ENCODE measurements at regions not wholly inside any gene's neighbourhood (a gene's known extent, or its start where the extent isn't known, plus 50 kb on each side); places are given as distances from the start of the nearest gene placed in this dataset.
"Not testable (repeated sequence)": the region's sequence is repeated elsewhere in the genome, so short reads cannot be mapped to it uniquely, and the experiment has no call there.

DNA sequence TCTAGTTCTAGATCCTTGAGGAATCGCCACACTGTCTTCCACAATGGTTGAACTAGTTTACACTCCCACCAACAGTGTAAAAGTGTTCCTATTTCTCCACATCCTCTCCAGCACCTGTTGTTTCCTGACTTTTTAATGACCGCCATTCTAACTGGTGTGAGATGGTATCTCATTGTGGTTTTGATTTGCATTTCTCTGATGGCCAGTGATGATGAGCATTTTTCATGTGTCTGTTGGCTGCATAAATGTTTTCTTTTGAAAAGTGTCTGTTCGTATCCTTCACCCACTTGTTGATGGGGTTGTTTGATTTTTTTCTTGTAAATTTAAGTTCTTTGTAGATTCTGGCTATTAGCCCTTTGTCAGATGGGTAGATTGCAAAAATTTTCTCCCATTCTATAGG, 79.2 kb downstream of the SLC41A2 start:
- H3K27ac Mint-ChIP-seq; DNase-seq; H3K4me3 Mint-ChIP-seq; H3K4me1 Mint-ChIP-seq (ENCODE audit: low read depth in 2 of 2); ATAC-seq (replicated peaks); H3K9me3 Mint-ChIP-seq; H3K36me3 Mint-ChIP-seq (ENCODE audit: insufficient read depth): not testable (repeated sequence)
- H3K27me3 Mint-ChIP-seq, result peaks cover 18 to 28% of the 10 kb centered on the region in 2 donors

DNA sequence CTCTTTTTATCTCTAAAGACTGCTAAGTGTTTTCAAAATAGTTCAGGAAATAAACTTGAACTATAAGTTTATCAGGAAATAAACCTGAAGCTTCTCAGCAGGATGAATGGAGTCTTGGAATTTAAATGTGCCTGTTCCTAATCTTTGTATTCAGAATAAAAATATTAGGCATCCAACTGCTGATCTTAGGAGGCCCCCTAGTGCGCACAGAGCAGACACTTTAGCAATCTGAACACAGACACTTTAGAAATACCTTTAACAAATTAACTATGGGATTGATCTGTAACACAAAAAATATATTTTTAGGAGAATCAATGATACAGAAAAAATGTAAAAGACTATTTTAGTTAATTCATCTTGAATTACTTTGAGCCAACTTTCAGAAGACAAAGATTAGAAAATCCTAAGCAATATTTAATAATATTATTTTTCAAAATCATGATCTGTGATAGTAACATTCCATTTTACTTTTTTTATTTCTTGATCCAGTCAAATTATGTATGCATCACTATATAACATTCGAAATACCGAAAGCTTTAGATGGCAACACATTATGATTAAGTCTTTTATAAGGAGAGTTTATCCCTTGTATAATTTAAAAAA, 80.9 kb downstream of the SLC41A2 start:
- ATAC-seq (replicated peaks) (peak; percentile 54), DNase-seq (peak; percentile 1 to 26 (median 12))
- Mint-ChIP-seq H3K4me1 (ENCODE audit: low read depth in 2 of 2) (no peaks in the 10 kb centered on the region), H3K4me3 (no peak overlapping the region), H3K9me3 (no peaks in the 10 kb centered on the region), H3K36me3 (ENCODE audit: insufficient read depth) (no peaks in the 10 kb centered on the region), H3K27ac (no peak overlapping the region), H3K27me3 (peaks cover 9 to 18% of the 10 kb centered on the region in 2 donors)

DNA sequence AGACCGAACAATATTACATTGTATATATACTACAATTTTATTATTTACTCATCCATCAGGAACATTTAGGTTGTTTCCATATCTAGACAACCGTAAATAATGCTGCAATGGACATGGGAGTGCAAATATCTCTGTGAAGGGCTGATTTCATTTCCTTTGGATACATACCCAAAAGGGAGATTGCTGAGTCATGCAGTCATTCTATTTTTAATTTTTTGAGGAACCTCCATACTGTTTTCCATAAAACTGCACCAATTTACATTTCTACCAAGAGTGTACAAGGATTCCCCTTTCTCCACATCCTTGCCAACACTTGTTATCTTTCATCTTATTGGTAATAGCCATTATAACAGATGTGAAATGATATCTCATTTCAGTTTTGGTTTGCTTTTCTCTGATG, 84.7 kb downstream of the SLC41A2 start:
- no peak overlapping the region for H3K4me3 Mint-ChIP-seq
- no peak for ATAC-seq (replicated peaks)
- H3K4me1 Mint-ChIP-seq (ENCODE audit: low read depth in 2 of 2), result no peaks in the 10 kb centered on the region
- H3K9me3 Mint-ChIP-seq, result no peaks in the 10 kb centered on the region
- H3K36me3 Mint-ChIP-seq (ENCODE audit: insufficient read depth), result no peaks in the 10 kb centered on the region
- H3K27me3 Mint-ChIP-seq, result peaks cover 5 to 6% of the 10 kb centered on the region in 2 donors
- DNase-seq, result no peak
- H3K27ac Mint-ChIP-seq, result no peak overlapping the region

DNA sequence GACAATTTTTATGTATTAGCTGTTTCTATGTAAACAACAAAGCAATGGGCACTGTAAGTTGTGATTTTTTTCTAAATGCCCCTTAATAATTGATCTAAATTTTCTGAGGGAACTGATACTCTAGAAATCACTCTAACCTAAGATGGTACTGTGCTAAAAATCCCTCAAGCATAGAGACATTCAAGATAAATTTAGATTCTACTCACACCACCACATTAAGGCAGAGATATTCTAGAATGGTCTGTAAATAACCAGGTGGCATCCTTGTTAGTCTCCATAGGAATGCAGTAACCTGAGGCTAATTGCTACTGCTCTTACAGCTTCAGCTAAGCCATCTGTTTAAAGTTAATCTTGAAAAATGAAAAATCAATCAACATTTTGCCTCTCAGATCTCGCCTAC, 87.3 kb downstream of the SLC41A2 start:
- H3K4me3 Mint-ChIP-seq, result no peak overlapping the region
- peaks cover 5 to 6% of the 10 kb centered on the region in 2 donors for H3K27me3 Mint-ChIP-seq
- no peak overlapping the region for H3K27ac Mint-ChIP-seq
- H3K9me3 Mint-ChIP-seq, result no peaks in the 10 kb centered on the region
- no peak for ATAC-seq (replicated peaks)
- H3K36me3 Mint-ChIP-seq (ENCODE audit: insufficient read depth), result no peaks in the 10 kb centered on the region
- no peaks in the 10 kb centered on the region for H3K4me1 Mint-ChIP-seq (ENCODE audit: low read depth in 2 of 2)
- no peak for DNase-seq

DNA sequence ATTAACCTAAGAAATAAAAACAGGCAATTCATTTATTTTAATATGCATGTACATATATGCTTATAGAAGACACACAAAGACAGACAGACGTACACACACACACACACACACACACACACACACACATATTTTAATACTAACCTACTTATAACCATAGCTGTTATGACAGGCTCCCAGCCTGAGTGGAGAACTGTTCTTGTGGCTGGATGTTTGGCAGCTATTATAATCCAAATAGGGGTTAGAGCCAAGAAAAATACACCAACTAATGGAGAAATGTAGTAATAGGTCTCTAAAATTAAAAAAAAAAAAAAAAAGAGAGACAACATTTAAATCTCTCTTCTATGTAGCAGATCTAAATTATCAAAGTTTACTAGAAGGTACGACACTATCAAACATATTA, 91.8 kb downstream of the SLC41A2 start:
- H3K27ac Mint-ChIP-seq, result no peak overlapping the region
- H3K4me1 Mint-ChIP-seq (ENCODE audit: low read depth in 2 of 2), result peaks cover 3 to 9% of the 10 kb centered on the region in 2 donors
- ATAC-seq (replicated peaks) (no peak), DNase-seq (no peak)
- H3K9me3 Mint-ChIP-seq, result no peaks in the 10 kb centered on the region
- H3K27me3 Mint-ChIP-seq, result peaks cover 5 to 6% of the 10 kb centered on the region in 2 donors
- no peaks in the 10 kb centered on the region for H3K36me3 Mint-ChIP-seq (ENCODE audit: insufficient read depth)
- no peak overlapping the region for H3K4me3 Mint-ChIP-seq

DNA sequence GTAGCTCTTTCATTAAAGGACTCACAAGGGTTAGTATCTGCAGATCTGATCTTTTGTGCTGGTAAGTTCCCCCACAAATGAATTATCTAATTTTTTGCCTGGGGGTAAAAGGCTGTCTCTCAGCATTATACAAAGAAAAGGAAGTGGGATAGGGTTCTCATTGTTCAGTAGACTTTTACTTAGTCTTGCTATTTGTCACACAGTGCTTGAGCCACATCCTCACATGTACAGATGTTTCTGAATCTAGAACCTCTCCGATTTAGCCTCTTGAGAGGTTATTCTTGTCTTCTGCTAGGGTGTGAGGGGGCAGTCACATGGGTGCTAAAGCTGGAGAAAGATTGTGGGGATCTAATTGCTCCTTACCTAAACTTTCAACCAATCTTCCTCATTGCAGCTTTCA, 93.0 kb downstream of the SLC41A2 start:
- DNase-seq (no peak), ATAC-seq (replicated peaks) (no peak)
- H3K4me1 Mint-ChIP-seq (ENCODE audit: low read depth in 2 of 2), result peaks cover 3 to 9% of the 10 kb centered on the region in 2 donors
- no peak overlapping the region for H3K4me3 Mint-ChIP-seq
- no peaks in the 10 kb centered on the region for H3K36me3 Mint-ChIP-seq (ENCODE audit: insufficient read depth)
- H3K9me3 Mint-ChIP-seq, result no peaks in the 10 kb centered on the region
- H3K27me3 Mint-ChIP-seq, result peaks cover 4 to 6% of the 10 kb centered on the region in 2 donors
- peak overlapping the region; percentile 9 to 30 for H3K27ac Mint-ChIP-seq

DNA sequence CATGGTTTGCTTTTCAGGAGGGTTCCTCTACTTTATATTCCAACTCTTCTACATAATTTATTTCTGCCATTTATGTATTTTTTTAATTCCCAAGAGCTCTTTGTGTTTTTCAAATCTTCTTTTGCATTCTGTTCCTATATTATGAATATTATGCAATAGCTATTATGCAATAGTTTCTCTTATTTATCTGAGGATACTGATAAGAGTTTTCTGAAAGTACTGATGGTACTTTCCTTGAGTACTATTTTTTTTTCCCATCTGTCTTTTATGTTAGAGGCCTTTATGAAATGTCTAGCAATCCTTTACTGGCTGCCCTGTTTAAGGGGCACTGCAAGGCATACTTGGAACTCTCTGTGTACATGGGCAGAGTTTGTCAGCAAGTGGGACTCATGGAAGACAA, 93.4 kb downstream of the SLC41A2 start:
- Mint-ChIP-seq H3K36me3 (ENCODE audit: insufficient read depth) (no peaks in the 10 kb centered on the region), H3K4me1 (ENCODE audit: low read depth in 2 of 2) (peaks cover 3 to 9% of the 10 kb centered on the region in 2 donors), H3K9me3 (no peaks in the 10 kb centered on the region), H3K27ac (peak overlapping the region; percentile 9 to 30), H3K27me3 (peaks cover 0 to 6% of the 10 kb centered on the region in 2 donors), H3K4me3 (no peak overlapping the region)
- DNase-seq (no peak), ATAC-seq (replicated peaks) (no peak)

DNA sequence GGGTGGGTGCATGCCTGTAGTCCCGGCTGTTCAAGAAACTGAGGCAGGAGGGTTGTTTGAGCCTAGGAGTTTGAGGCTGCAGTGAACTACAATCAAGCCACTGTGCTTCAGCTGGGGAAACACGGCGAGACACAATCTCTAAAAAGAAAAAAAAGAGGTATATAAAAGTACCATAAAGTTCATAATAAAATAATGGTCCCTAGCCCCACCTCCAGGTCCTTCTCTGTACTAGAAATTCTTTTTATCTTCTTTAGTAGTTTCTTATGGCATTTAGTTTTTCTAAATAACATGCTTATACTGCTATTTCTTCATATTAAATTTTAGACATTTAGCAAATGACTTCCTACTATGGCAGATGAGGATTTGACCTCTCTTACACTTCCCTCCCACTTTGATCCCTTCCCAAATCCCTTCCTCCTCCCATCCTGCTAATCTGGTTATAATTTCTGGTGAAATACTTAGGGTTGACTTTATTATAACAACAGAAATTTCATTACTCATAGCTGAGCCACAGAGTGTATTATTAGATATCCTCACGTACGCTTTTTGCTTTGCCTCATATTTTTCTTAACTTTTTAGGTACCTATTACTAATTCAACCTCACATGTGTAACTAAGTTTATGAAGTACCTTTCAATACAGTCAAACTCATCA, 94.7 kb downstream of the SLC41A2 start:
- no peak overlapping the region for H3K4me3 Mint-ChIP-seq
- H3K36me3 Mint-ChIP-seq (ENCODE audit: insufficient read depth), result no peaks in the 10 kb centered on the region
- peaks cover 3 to 9% of the 10 kb centered on the region in 2 donors for H3K4me1 Mint-ChIP-seq (ENCODE audit: low read depth in 2 of 2)
- H3K27ac Mint-ChIP-seq, result no peak overlapping the region
- no peaks in the 10 kb centered on the region for H3K9me3 Mint-ChIP-seq
- ATAC-seq (replicated peaks), result no peak
- H3K27me3 Mint-ChIP-seq, result no peaks in the 10 kb centered on the region
- DNase-seq, result no peak

DNA sequence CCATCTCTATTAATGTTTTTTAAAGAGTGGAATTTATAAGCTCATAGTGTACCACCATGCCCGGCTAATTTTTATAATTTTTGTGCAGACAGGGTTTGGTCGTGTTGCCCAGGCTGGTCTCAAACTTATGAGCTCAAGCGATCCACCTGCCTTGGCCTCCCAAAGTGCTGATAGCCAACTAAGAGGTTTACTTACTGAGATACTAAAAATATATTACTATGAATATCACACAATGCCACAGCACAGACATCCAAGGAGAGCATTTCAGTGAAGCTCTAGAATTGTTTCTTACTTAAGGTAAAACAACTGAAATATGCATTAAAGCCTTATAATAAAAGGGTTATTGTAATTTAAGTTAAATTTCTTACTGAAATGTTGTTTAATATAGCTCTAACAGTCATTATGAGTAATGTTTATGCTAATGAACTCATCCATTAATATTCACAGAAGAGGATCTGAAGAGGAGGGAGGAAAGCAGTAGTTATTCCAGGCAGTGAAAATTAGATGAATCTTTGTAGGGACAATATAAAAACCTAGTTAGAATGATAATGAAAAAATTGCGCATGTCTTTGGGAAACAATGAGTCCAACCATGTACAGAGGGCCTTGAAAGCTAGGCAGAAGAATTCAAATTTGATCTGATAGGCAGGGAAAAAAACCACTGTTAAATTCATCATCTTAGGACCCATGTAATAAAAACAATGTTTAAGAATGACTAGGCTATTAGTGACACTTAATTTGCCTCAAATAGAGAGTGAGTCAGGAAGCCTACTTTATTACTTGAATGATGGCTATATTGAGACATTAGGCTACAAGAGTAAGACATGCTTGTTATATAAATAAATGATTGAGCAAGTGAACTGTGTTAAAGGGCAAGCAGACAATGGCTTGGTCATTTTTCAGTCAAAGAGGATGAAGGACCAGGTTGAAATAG, 99.2 kb downstream of the SLC41A2 start:
- DNase-seq (no peak), ATAC-seq (replicated peaks) (no peak)
- H3K36me3 Mint-ChIP-seq (ENCODE audit: insufficient read depth), result no peaks in the 10 kb centered on the region
- H3K4me3 Mint-ChIP-seq, result no peak overlapping the region
- H3K4me1 Mint-ChIP-seq (ENCODE audit: low read depth in 2 of 2), result no peaks in the 10 kb centered on the region
- H3K27me3 Mint-ChIP-seq, result no peaks in the 10 kb centered on the region
- no peak overlapping the region for H3K27ac Mint-ChIP-seq
- no peaks in the 10 kb centered on the region for H3K9me3 Mint-ChIP-seq

DNA sequence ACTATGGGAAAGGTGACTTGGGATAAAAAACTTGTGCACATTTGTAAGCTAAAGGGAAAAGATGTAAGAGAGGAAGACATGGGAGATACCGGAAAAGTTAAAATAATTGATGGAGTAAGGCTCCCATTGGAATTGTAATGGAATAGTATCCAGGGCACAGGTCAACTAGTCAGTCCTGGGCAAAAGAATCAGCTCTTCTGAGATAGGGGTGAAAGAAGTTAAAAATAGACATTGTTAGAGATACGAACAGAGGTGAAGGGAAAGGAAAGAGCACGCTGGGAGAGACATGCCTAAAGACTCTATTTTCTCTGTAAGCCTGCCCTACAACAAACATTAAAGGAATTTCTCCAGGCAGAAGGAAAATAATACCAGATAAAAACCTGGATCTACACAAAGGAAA, 101.6 kb downstream of the SLC41A2 start:
- ATAC-seq (replicated peaks) (no peak), DNase-seq (no peak)
- Mint-ChIP-seq H3K4me1 (ENCODE audit: low read depth in 2 of 2) (no peaks in the 10 kb centered on the region), H3K27me3 (no peaks in the 10 kb centered on the region), H3K36me3 (ENCODE audit: insufficient read depth) (no peaks in the 10 kb centered on the region), H3K4me3 (no peak overlapping the region), H3K27ac (no peak overlapping the region), H3K9me3 (no peaks in the 10 kb centered on the region)

DNA sequence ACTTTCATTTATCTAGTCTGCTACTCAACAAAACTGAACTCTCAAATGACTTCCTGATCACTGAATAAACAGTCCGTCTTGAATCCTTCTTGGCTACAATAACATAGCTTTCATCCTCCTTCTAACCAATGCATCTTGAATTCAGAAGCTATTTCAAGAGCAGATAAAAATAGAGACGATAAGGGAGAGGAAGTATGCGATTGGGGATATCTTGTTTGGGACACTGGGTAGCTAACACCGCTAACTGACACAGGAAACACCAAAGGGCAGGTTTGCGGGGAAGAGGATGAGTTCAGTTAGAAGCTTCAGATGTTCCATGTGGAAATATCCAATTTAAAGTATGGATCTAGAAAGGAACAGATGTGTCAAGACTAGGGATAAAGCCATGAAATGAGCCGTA, 102.5 kb downstream of the SLC41A2 start:
- no peaks in the 10 kb centered on the region for H3K4me1 Mint-ChIP-seq (ENCODE audit: low read depth in 2 of 2)
- H3K36me3 Mint-ChIP-seq (ENCODE audit: insufficient read depth), result no peaks in the 10 kb centered on the region
- H3K27ac Mint-ChIP-seq, result no peak overlapping the region
- ATAC-seq (replicated peaks), result no peak
- no peak for DNase-seq
- no peaks in the 10 kb centered on the region for H3K27me3 Mint-ChIP-seq
- no peak overlapping the region for H3K4me3 Mint-ChIP-seq
- H3K9me3 Mint-ChIP-seq, result no peaks in the 10 kb centered on the region

DNA sequence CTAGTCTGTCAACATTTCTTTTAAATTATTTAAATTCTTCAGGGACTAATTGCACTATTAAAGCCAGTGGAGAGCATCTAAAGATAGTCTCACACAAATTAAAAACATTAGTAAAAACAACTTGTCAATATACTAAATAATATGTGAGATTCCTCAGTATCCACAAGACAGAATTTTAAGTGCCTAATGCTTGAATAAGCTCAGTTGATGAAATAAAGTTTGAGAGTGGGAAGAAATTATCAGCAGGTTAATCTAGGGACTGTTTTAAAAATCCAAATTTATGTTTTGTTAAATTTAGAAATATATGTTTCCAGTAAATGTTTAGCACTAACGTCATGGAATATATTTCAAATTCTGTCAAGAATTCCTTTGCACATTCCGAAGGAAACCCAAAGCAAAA, 105.2 kb downstream of the SLC41A2 start:
- DNase-seq (no peak), ATAC-seq (replicated peaks) (no peak)
- Mint-ChIP-seq H3K27ac (no peak overlapping the region), H3K36me3 (ENCODE audit: insufficient read depth) (no peaks in the 10 kb centered on the region), H3K4me3 (no peak overlapping the region), H3K27me3 (no peaks in the 10 kb centered on the region), H3K9me3 (no peaks in the 10 kb centered on the region), H3K4me1 (ENCODE audit: low read depth in 2 of 2) (no peaks in the 10 kb centered on the region)

DNA sequence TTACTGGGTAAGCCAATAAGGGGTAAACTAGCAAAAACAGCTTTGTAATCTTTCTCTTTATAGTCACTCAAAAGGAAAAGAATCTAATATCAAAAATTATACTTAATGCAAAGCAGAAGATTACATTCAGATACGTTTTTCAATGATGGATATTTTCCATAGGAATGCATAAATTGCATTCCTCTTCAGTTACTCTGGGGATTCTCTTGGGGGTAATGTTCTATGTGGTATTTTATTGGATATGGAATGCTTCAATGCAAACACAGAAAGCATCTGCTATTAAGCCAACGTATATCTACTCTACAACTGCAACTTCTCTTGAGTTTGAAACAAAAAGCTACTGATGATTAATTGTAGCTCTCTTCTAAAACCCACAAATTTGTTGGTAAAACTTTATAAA, 106.0 kb downstream of the SLC41A2 start:
- H3K27ac Mint-ChIP-seq, result no peak overlapping the region
- ATAC-seq (replicated peaks), result no peak
- H3K4me3 Mint-ChIP-seq, result no peak overlapping the region
- H3K27me3 Mint-ChIP-seq, result no peaks in the 10 kb centered on the region
- no peak for DNase-seq
- H3K9me3 Mint-ChIP-seq, result no peaks in the 10 kb centered on the region
- H3K4me1 Mint-ChIP-seq (ENCODE audit: low read depth in 2 of 2), result no peaks in the 10 kb centered on the region
- H3K36me3 Mint-ChIP-seq (ENCODE audit: insufficient read depth), result no peaks in the 10 kb centered on the region

DNA sequence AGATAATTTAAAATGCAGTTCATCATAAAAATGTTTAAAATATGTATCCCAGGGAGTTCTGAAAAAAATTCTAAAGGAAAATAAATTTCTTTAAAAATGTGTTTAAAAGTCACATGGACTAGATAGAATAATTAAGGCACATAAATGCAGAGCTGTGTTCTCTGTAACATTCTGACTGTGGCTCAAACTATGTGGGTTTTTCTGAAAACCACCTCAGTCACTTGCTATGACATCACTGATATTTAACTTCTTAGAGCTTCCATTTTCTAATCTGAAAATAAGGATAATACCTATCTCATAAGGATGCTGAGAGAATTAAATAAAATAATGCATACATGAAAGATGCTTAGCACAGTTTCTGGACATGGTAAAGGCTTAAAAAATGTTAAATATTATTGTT, 107.3 kb downstream of the SLC41A2 start:
- Mint-ChIP-seq H3K27me3 (peaks cover 2 to 9% of the 10 kb centered on the region in 2 donors), H3K9me3 (no peaks in the 10 kb centered on the region), H3K27ac (no peak overlapping the region), H3K4me3 (no peak overlapping the region), H3K4me1 (ENCODE audit: low read depth in 2 of 2) (no peaks in the 10 kb centered on the region), H3K36me3 (ENCODE audit: insufficient read depth) (no peaks in the 10 kb centered on the region)
- DNase-seq (no peak), ATAC-seq (replicated peaks) (no peak)
